ENCODE measurements at regions not wholly inside any gene's neighbourhood (a gene's known extent, or its start where the extent isn't known, plus 50 kb on each side); places are given as distances from the start of the nearest gene placed in this dataset.

DNA sequence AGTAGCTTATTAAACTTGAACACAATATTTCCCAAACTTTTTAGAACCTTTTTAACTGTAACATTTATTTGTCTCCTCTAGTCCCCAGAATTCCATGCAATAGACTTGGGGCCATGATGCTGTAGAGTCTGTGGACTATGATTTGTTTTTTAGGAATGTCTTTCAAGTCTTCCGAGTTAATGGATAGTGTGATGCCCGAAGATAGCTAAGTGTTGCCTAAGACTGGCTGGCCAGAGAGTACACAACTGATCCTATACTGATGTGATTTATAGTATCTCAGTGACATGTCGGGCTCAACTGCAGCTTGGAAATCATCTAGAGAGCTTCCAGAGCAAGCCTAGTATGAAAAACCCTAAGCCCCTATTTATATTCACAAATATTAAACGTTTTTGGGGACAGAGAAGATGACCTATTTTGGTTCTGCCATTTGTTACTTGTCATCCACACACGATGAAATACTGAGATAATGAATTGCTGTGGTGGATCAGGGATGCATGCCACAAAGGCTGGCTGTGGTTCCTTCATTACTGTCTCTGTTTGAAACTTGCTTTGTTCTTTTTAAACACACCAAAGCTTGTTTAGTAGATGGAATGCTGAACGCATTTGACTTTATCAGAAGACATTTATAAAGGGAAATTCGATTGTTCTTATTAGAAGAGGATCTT lies 507.4 kb downstream of the TAFA4 start:
- Histone ChIP-seq H3K27me3 (no peaks in the 10 kb centered on the region), H3K27ac (no peak overlapping the region), H3K9me3 (no peaks in the 10 kb centered on the region), H4K20me1 (no peaks in the 10 kb centered on the region), H3K4me1 (no peaks in the 10 kb centered on the region), H3K4me3 (no peak overlapping the region), H3K9ac (no peak overlapping the region), H3K36me3 (no peaks in the 10 kb centered on the region), H3K4me2 (no peak overlapping the region)
- TF ChIP-seq Cebpa-rat (IDR thresholded peaks at IDR 0.05): no peak

DNA sequence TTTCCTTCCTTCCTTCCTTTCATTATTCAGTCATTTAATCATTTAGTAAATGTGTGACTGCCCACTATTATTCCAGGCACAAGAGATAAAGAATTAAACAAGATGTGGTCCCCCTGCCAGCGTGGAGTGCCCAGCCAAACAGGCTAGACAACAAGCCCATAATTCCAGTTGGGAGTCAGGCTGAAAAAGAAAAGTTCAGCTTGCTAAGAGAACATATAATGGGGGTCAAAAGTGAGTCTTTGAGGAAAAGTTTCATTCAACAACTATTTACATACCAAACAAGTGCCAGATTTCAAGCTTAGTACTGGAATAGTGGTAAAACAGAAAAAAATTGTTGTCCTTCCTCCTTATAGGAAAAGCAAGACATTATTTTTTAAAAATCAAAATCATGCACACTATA lies 523.7 kb downstream of the TAFA4 start:
- no peak for TF ChIP-seq Cebpa-rat (IDR thresholded peaks at IDR 0.05)
- no peak overlapping the region for H3K9ac ChIP-seq
- H3K4me2 ChIP-seq: no peak overlapping the region
- H3K9me3 ChIP-seq: no peaks in the 10 kb centered on the region
- H3K36me3 ChIP-seq: no peaks in the 10 kb centered on the region
- H3K4me1 ChIP-seq: no peaks in the 10 kb centered on the region
- H4K20me1 ChIP-seq: no peaks in the 10 kb centered on the region
- no peaks in the 10 kb centered on the region for H3K27me3 ChIP-seq
- H3K27ac ChIP-seq: no peak overlapping the region
- no peak overlapping the region for H3K4me3 ChIP-seq

DNA sequence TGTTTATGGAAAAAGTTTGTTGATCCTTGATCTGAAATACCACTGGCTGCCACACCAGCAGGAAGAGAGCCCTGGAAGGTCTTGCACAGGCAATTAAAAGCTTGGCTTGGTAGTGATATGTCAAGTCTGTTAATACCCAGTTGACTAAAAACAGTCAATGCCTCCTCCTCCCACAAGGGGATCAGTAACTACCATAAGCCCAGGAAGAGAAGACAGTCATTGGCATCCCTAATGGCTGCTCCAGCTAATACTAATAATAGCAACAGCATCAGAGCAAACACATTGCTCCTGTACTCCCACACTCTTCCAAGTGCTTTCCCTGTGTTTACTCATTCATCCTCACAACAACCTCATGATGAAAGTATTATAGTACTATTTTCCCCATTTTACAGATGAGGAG lies 528.6 kb downstream of the TAFA4 start:
- no peak overlapping the region for H3K4me2 ChIP-seq
- H3K27ac ChIP-seq: no peak overlapping the region
- TF ChIP-seq Cebpa-rat (IDR thresholded peaks at IDR 0.05): no peak
- no peaks in the 10 kb centered on the region for H3K4me1 ChIP-seq
- H3K9ac ChIP-seq: no peak overlapping the region
- no peaks in the 10 kb centered on the region for H3K36me3 ChIP-seq
- no peaks in the 10 kb centered on the region for H3K27me3 ChIP-seq
- no peaks in the 10 kb centered on the region for H4K20me1 ChIP-seq
- H3K9me3 ChIP-seq: no peaks in the 10 kb centered on the region
- no peak overlapping the region for H3K4me3 ChIP-seq

DNA sequence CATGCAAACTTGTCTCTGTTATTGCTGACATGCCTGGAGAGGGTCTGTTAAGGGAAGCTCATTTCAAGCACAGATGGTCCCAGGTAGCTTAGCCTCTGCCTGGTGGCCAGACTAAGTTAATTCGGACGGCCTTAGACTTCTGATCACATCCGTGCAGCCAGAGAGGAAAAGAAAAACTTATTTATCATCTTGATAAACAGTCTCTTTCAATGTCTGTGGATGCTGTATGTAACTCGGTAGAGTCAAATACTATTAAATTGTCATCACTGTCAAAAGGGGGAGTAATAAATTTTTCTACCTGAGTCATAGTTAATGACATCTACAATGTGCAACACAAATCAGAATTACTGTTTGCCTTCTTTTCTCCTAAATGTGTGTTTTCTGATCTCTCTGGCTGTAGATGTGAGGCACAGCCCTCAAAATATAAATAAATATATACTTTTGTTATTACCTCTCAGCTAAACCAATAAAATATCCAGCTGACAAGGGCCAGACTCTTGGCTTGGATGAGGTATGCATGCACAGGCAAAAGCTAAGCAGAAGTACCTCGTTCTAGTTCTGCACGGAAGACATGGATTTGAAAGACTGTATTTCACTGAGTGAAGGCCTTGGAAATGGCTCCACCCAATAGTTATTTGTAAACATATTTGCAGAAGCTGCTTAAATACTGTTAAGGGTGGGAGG lies 530.0 kb downstream of the TAFA4 start:
- Histone ChIP-seq H3K4me3 (no peak overlapping the region), H3K27me3 (no peaks in the 10 kb centered on the region), H3K36me3 (no peaks in the 10 kb centered on the region), H3K4me1 (no peaks in the 10 kb centered on the region), H3K27ac (no peak overlapping the region), H3K9ac (no peak overlapping the region), H3K9me3 (no peaks in the 10 kb centered on the region), H4K20me1 (no peaks in the 10 kb centered on the region), H3K4me2 (no peak overlapping the region)
- no peak for TF ChIP-seq Cebpa-rat (IDR thresholded peaks at IDR 0.05)

DNA sequence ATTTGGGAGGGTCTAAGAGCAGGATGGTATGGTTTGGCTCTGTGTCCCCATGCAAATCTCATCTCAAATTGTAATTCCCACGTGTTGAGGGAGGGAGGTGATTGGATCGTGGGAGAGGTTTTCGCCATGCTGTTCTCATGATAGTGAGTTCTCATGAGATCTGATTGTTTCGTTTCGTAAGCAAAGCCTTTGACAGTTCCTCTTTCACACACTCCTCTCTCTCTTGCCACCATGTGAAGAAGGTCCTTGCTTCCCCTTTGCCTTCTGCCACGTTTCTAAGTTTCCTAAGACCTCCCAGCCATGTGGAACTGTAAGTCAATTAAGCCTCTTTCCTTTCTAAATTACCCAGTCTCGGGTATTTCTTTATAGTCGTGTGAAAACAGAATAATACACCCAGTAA lies 553.7 kb downstream of the TAFA4 start:
- no peak overlapping the region for H3K27ac ChIP-seq
- H4K20me1 ChIP-seq: no peaks in the 10 kb centered on the region
- H3K9me3 ChIP-seq: peaks cover 23% of the 10 kb centered on the region
- no peaks in the 10 kb centered on the region for H3K27me3 ChIP-seq
- no peak overlapping the region for H3K9ac ChIP-seq
- H3K4me3 ChIP-seq: no peak overlapping the region
- no peaks in the 10 kb centered on the region for H3K36me3 ChIP-seq
- no peaks in the 10 kb centered on the region for H3K4me1 ChIP-seq
- H3K4me2 ChIP-seq: no peak overlapping the region
- no peak for TF ChIP-seq Cebpa-rat (IDR thresholded peaks at IDR 0.05)

DNA sequence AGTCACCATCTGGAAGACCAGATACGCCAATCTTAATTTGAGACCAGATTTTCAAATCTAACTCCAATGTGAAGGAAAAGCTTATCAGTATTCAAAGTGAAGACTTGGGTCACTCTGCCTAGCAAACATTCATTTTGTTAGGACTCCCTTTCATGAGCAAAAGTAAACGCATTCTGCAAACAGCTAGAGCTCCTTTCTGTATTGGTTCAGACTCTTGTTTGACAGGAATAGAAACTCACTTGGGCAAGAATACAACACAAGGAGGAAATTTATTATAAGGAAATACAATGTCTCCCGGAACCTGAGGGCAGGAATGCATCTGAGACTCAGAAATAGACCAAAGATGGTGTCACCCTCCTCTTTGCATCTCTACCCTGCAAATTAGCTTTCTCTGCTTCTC lies 558.6 kb downstream of the TAFA4 start:
- Histone ChIP-seq H3K9ac (no peak overlapping the region), H3K4me2 (no peak overlapping the region), H3K4me1 (no peaks in the 10 kb centered on the region), H3K27ac (no peak overlapping the region), H3K36me3 (no peaks in the 10 kb centered on the region), H3K27me3 (no peaks in the 10 kb centered on the region), H4K20me1 (no peaks in the 10 kb centered on the region), H3K4me3 (no peak overlapping the region), H3K9me3 (peaks cover 22% of the 10 kb centered on the region)
- no peak for TF ChIP-seq Cebpa-rat (IDR thresholded peaks at IDR 0.05)

DNA sequence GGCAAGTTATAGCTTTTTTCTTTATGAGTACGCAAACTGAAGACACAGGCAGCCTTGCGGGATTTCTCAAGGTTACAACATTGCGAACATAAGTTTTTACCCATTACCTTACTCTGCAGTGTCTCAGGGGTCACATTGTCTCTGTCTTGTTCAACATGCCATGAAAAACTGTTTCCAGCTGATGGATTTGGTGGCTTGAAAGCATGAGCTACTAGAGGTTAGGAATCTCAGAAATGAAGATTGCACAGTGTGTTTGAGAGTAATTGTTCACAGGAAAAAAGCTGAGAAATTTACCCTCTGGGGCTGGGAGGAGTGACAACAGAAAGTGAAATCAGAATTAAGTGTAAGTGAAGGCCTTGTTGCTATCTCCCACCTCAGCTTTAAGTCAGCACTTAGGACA lies 568.6 kb downstream of the TAFA4 start:
- H3K4me3 ChIP-seq: no peak overlapping the region
- H3K9me3 ChIP-seq: no peaks in the 10 kb centered on the region
- no peaks in the 10 kb centered on the region for H4K20me1 ChIP-seq
- no peaks in the 10 kb centered on the region for H3K36me3 ChIP-seq
- H3K4me1 ChIP-seq: no peaks in the 10 kb centered on the region
- H3K9ac ChIP-seq: no peak overlapping the region
- H3K4me2 ChIP-seq: no peak overlapping the region
- H3K27me3 ChIP-seq: no peaks in the 10 kb centered on the region
- no peak overlapping the region for H3K27ac ChIP-seq
- no peak for TF ChIP-seq Cebpa-rat (IDR thresholded peaks at IDR 0.05)

DNA sequence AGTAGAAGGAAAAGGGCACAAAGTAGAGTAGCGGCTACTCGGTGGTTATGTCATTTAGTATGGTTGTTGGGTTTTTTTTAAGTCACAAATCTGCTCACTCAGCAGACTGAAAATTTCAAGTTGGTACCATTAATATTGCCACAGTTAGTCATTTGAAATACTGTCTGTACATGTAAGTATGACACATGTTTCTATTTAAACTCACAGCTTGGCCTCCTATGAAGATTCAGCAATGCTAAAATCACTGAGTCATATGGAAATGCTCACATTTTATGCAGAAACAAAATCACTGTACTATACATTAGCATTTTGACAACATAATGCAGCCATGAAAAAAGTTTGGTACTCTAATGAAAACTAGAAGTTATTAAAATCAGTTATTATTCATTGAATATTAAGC lies 571.9 kb downstream of the TAFA4 start:
- H3K4me3 ChIP-seq: no peak overlapping the region
- H3K4me1 ChIP-seq: no peaks in the 10 kb centered on the region
- no peaks in the 10 kb centered on the region for H4K20me1 ChIP-seq
- H3K27ac ChIP-seq: no peak overlapping the region
- no peak for TF ChIP-seq Cebpa-rat (IDR thresholded peaks at IDR 0.05)
- no peak overlapping the region for H3K9ac ChIP-seq
- H3K36me3 ChIP-seq: no peaks in the 10 kb centered on the region
- no peak overlapping the region for H3K4me2 ChIP-seq
- H3K27me3 ChIP-seq: no peaks in the 10 kb centered on the region
- H3K9me3 ChIP-seq: no peaks in the 10 kb centered on the region

DNA sequence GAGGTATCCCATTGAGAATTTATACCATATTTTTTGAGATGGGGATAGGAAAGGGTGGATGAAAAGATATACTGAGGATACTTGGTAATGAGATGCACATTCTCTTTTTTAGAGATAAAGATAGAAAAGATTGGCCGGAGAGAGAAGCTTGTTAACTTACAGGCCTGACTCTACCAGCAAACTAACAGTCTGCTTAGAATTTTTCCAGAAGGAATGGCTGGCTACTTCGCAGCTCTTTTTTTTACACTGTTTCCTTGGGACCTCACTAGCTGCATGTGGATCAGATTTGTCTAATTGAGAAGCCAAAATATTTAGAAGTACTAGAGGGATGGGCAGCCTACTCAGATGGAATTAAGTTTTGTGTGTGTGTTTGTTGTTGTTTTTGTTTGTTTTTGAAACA lies 586.6 kb downstream of the TAFA4 start:
- Histone ChIP-seq H3K27me3 (no peaks in the 10 kb centered on the region), H3K4me2 (no peak overlapping the region), H3K4me3 (no peak overlapping the region), H3K9ac (no peak overlapping the region), H3K9me3 (no peaks in the 10 kb centered on the region), H3K36me3 (no peaks in the 10 kb centered on the region), H3K4me1 (no peaks in the 10 kb centered on the region), H4K20me1 (no peaks in the 10 kb centered on the region), H3K27ac (no peak overlapping the region)
- TF ChIP-seq Cebpa-rat (IDR thresholded peaks at IDR 0.05): no peak

DNA sequence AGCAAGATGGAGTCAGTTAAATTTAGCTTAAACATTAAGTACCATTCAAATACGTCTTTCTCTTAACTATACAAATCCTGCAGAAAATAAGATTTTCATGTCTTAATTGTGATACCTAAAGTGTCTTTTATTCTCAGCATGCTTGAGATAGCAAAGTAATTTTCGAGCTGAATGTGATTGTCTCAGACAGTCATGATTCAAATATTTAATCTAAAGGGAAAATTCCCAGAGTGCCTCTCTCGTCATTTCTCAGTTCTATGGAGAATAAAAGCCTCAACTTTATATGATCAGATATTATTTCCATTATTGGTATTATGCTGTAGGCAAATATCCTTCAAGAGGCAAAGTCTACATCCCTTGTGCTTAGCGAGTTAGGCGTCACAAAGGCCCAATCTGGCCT lies 589.9 kb downstream of the TAFA4 start:
- no peaks in the 10 kb centered on the region for H3K9me3 ChIP-seq
- H3K9ac ChIP-seq: no peak overlapping the region
- no peaks in the 10 kb centered on the region for H3K27me3 ChIP-seq
- H3K4me3 ChIP-seq: no peak overlapping the region
- no peaks in the 10 kb centered on the region for H4K20me1 ChIP-seq
- no peak overlapping the region for H3K27ac ChIP-seq
- no peak overlapping the region for H3K4me2 ChIP-seq
- TF ChIP-seq Cebpa-rat (IDR thresholded peaks at IDR 0.05): no peak
- no peaks in the 10 kb centered on the region for H3K4me1 ChIP-seq
- H3K36me3 ChIP-seq: no peaks in the 10 kb centered on the region

Data from BLaER1 (cell line).